AG20443 (cell line): ENCODE measurements at regions not wholly inside any gene's neighbourhood (a gene's known extent, or its start where the extent isn't known, plus 50 kb on each side); places are given as distances from the start of the nearest gene placed in this dataset.

Experiments used
- DNase-seq: peaks from one replicate; pipeline ENCODE4 v3.0.0; 2012; ENCODE audit warnings: low spot score, mixed read lengths

GRCh38 chr6:25012657-25013056 lies 76.9 kb upstream of the RIPOR2 start:
- DNase-seq, result no peak

DNA sequence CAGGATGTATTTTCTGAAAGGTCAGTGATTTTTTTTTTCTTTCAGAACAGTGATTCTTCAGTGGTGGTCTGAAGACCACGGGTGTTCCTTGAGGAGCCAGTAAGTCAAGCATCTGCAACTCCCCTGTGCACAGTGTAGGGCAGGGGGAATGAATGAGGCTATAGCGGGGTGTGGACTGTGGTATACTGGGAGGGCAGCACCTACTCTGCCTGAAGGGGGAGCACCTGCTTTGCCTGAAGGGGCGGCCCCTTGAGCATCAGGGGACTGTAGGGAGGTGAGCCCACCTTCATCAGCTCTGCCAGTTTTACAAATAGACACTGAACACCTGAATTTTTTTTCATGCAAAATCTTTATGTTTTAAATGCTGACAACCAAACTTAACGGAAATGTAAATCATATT lies 77.5 kb upstream of the RIPOR2 start:
- no peak for DNase-seq

GRCh38 chr6:25014369-25014768 lies 78.6 kb upstream of the RIPOR2 start:
- no peak for DNase-seq

GRCh38 chr6:25014791-25015560 lies 79.2 kb upstream of the RIPOR2 start:
- peak; percentile 64 for DNase-seq

DNA sequence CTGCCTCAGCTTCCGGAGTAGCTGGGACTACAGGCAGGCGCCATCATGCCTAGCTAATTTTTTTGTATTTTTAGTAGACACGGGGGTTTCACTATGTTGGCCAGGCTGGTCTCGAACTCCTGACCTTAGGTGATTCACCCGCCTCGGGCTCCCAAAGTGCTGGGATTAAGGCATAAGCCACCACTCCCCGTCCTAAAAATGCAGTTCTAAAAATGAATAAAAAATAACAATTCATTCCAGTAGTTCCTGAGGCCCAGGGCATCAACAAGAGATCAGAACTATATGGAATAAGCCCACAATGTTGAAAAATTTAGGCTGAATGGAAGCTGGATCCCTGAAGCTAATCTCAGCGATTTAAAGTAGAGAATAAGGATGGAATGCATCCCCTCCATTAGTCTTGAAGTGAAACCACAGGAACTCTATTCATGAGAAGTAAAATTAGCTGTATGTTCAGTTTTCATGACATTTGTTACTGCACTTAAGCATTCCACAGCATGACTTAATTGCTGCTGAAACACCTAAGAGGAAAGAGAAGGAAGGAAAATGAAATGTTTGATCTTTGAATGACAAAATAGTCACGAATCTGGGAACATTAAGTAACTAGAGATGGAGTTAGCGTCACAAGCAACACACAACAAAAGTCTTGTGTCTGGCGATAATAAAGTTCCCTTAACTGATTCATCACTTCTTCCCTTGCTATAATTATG lies 80.4 kb upstream of the RIPOR2 start:
- DNase-seq, result no peak

DNA sequence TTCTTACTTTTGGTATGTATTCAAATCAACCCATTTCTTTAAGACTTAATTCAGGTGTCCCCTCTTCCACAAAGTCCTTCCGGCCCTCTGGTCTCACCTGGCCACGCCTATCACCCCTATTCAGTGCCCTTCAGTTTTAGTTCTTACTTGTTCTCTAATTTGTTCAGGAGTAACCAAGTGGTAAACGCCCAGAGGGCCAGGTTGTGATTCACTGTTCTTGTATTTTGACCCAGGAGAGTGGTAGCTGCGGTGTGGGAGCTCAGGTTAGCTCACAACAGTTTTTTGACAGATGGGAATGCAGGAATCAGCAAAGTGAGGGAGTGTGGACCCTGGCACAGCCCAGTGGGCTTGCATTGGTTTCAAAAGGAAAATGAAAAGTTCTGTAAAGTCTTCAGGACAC lies 81.7 kb upstream of the RIPOR2 start:
- DNase-seq, result no peak

DNA sequence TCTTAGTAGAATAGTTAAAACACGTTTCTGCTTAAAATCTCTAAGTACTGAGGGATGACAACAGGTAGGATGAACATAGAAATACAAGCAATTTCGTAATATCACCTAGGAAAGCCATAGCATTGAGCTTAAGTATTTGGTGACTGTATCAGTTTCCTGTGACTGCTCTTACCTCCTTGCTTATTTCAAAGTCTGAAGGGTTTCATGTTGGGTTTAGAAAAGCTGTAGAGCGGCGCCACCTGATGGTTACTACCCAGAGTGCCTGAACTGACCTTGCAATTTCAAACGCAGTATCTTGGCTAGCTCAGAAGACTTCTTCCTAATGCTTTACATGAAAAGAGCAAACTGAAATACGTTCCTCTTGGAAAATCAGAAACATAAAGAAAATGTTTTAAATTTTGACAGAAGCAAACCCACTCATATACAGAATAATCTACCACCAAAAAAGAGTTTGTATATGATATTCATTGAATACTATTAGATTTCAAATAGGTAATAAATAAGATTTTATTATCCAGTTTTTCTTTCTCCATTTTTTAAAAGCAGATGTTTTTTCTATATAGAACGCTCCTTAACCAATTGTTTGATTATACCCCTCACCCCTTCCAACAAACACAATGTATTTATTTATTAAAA lies 82.3 kb upstream of the RIPOR2 start:
- DNase-seq, result peak; percentile 59

- no peak for DNase-seq
Observed at GRCh38 chr6:25018568-25018954, 82.8 kb upstream of the RIPOR2 start.

- no peak for DNase-seq
Observed at GRCh38 chr6:25022140-25022553, 86.4 kb upstream of the RIPOR2 start.

DNA sequence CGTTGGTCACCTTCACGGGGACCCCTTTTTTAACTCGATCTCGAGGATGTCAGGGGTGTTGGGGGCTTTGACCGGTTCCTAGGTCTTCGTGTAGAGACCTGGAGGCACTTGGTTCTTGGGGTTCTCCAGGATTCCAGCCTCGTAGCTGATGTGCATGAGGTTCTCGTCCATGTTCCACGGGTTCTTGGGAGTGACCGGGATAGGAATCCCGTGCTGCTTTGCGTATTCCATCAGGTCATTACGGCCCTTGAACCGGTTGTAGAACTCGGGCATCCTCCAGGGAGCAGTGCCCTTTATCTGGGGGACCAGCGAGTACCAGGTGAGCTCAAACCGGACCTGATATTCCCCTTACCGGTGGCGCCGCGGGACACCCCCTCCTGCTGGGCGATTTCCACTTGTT lies 88.0 kb upstream of the RIPOR2 start:
- no peak for DNase-seq

DNA sequence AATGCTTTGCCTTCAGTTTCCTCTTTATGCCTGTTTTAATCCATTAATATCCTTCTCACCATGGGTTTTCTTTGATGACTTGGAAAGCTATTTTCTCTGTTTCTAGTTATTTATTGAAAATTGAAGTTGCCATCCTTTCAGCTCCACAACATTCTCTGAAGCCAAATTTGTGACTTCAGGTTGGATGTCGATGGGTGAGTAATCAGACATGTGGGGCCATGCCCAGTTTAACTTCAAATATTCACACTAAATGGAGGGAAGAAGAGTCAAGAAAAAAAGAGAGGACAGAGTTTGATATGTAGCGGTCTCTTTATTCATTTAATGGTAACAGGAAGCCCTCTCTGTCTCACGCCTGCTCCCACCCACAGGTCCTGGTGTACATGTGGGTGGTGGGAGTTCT lies 89.1 kb upstream of the RIPOR2 start:
- no peak for DNase-seq

- no peak for DNase-seq
Observed at GRCh38 chr6:25025248-25025918, 89.6 kb upstream of the RIPOR2 start.

DNA sequence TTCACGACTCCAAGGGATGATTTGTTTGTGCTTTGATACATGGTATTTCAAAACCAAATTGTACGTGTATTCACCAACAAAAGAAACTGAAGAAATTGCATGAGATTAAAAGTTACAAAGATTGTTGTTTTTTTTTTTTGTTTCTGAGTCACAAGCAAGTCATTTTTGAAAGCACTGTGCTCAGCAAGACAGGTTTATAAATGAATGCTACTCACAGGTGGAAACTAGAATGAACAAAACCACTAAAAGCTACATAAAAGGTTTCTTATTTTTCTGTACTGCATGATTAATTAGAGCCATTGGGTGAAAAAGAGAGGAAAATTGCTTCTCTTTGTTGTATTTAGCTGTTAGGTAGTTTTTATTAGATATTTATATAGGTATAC lies 90.2 kb upstream of the RIPOR2 start:
- DNase-seq, result no peak

DNA sequence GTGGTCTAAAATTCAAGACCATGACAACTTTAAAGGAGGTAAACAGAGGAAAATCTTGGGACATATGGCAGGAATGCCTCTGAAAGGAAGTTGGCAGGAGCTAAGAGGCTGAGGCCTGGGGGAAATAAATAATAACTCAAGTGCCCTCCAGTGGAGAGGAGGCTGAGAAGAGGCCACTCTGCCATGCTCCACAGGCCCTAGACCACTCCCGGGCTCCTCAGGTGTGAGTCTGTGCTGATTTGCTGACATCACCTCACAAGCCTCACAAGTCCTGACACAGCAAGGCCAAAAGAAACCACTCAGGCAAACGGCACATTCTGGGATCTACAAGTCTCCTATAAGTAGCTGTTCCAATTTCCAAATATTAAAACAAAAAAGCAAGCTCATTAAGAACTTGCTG lies 91.0 kb upstream of the RIPOR2 start:
- DNase-seq, result no peak

DNA sequence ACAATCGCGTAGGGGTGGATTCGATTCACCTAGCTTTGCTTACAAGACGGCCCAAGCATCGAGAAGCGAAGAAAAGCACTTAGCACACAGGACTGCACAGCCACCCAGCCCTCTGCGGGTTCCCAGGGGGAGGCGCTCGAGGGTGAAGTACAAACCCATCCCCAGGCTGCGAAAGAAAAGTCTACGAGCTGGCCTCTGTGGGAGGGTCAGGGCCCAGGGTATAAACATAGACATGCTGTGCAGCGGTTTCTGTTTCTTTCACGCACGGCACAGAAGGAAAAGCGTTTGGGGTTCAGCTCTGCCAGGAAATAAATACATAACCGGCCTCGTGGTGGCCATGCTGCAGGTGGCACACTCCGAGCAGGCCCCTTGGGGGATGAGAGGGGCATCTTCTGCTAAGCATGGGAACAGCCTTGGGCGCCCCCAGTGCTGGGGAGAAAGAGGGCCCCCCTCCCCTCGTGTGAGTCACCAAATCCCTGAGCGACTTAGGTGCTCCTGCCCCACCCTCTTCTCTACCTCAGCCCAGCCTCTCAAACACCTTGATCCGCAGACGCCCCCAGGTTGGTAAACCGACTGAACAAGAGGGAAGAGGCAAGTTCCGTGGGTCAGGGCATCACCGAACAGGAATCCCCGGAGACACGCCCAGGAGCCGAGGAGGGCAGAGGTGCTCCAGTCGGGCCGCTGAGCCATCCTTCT lies 91.6 kb upstream of the RIPOR2 start:
- no peak for DNase-seq

DNA sequence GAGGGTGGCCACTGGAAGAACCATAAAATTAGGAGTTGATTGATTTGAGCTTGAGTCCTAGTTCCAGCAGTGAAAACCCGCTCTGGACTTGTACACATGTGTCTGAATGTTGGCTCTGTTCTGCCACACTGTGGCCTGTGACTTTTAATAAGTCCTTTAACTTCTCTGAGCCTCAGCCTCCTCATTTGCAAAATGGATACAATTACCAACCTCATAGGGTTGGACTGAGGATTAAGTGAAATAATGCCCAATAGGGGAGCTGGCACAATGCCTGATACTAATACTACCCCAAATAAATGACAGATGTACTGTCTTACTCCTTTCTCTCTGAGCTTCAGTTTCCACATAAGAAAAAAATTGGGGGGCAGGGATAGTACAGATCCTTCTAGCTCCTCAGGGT lies 92.6 kb upstream of the RIPOR2 start:
- no peak for DNase-seq

DNA sequence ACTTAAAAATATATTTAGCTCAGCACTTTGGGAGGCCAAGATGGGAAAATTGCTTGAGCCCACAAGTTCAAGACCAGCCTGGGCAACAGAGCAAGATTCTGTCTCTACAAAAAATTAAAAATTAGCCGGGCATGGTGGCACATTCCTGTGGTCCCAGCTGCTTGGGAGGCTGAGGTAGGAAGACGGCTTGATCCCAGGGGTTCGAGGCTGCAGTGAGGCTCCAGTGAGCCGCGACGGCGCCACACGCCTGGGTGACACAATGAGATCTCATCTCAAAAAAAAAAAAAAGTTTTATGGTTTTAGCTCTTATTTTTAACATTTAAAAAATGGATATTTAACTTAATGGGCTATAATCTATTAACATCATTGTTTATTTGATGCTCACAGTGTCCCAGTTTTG lies 97.2 kb upstream of the RIPOR2 start:
- no peak for DNase-seq

DNA sequence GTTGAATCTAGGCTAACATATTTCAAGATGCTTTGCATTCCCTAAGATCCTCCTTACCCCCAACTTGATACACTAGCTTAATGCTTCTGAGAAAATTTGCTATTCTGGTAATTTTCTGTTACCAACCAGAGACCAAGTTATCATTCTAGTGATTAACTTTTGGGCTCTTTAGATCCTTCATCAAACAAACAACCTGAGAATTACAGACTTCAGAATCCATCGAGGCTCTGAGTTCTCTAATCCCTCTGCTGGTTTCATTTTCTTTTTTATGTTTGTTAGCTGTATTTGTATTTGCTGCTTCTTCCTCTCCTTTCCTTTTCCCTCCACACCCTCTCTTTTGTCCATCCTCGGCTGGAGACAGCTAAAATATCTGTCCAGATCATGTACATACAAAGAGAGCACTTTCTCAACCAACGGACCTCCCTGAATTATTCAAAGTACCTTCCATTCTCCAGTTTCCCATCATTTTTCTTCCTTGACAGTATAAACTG lies 98.7 kb upstream of the RIPOR2 start:
- no peak for DNase-seq

GRCh38 chr6:25035174-25035511 lies 99.4 kb upstream of the RIPOR2 start:
- DNase-seq, result no peak

GRCh38 chr6:25035512-25036435 lies 100.0 kb upstream of the RIPOR2 start:
- DNase-seq, result no peak

- no peak for DNase-seq
Observed at GRCh38 chr6:25036461-25036860, 100.7 kb upstream of the RIPOR2 start.
